GM12878 (cell line): ENCODE measurements at regions not wholly inside any gene's neighbourhood (a gene's known extent, or its start where the extent isn't known, plus 50 kb on each side); places are given as distances from the start of the nearest gene placed in this dataset.

Source experiments
- ATAC-seq: fragments of 200-7000 bp; cut with Tn5 transposase; 3 replicates; pipeline ENCODE4 v1.9.1; 2020; ENCODE audit warnings: mild to moderate bottlenecking, moderate library complexity
- BruUV-seq: library from RNA; stranded (reverse); fragments of 400-500 nt; replicated peaks from 2 replicates; lab custom pipeline; 2021; lab: Mats Ljungman, UMichigan
- CTCF ChIA-PET: fragments of 300-600 bp; sonication (Branson Sonifier 250); formaldehyde crosslinking; extraction: SDS; loops from one replicate; lab custom pipeline; 2021; ENCODE audit warnings: inconsistent platforms; lab: Yijun Ruan, JAX
- POLR2A ChIA-PET: fragments of 350-600 bp; formaldehyde crosslinking; extraction: SDS; loops from one replicate; lab custom pipeline; 2021; ENCODE audit warnings: inconsistent platforms; lab: Charles Lee
- RAD21 ChIA-PET: fragments of 300-600 bp; sonication (Branson Sonifier 250); formaldehyde crosslinking; loops from one replicate; lab custom pipeline; 2023; ENCODE audit warnings: antibody characterized with exemption; ENCODE audit not compliant: unreplicated experiment; lab: Charles Lee
- SMC1A ChIA-PET: fragments of 300-600 bp; sonication (Branson Sonifier 250); formaldehyde crosslinking; loops from one replicate; lab custom pipeline; 2023; ENCODE audit not compliant: unreplicated experiment, uncharacterized antibody; lab: Charles Lee
- DNase-seq: peaks from one replicate; pipeline ENCODE4 v3.0.0-alpha.2; 2011; ENCODE audit warnings: low read depth, low spot score
- FAIRE-seq: peaks from 3 replicates; lab custom pipeline; 2011; peaks lifted over from hg19 to GRCh38; lab: Jason Lieb, UNC
- H2AFZ ChIP-seq: 2 replicates; pipeline ENCODE4 v1.6.0; 2011; ENCODE audit warnings: low read depth, low read length, control low read depth; ENCODE audit not compliant: control insufficient read depth
- H3K27ac ChIP-seq: 2 replicates; pipeline ENCODE4 v1.5.1; 2011; ENCODE audit warnings: control low read depth; ENCODE audit not compliant: control insufficient read depth, insufficient read depth
- H3K27me3 ChIP-seq, 2 experiments: replicated peaks in 1 of 2; 2 replicates each; pipeline versions ENCODE4 v1.6.0 to v1.6.1; 2011; ENCODE audit warnings: low read length in 1 of 2; ENCODE audit not compliant: control insufficient read depth in 2 of 2, insufficient read depth in 2 of 2
- H3K36me3 ChIP-seq, 2 experiments: 2 replicates each; pipeline ENCODE4 v1.5.1; 2011; ENCODE audit warnings: low read length in 1 of 2; ENCODE audit not compliant: control insufficient read depth in 2 of 2, insufficient read depth in 2 of 2
- H3K4me1 ChIP-seq: 2 replicates; pipeline ENCODE4 v1.6.1; 2011; ENCODE audit warnings: mild to moderate bottlenecking, low read length, moderate library complexity, mixed read lengths; ENCODE audit not compliant: control insufficient read depth, insufficient read depth
- H3K4me2 ChIP-seq: 2 replicates; pipeline ENCODE4 v1.6.0; 2011; ENCODE audit warnings: control low read depth; ENCODE audit not compliant: control insufficient read depth, insufficient read depth
- H3K4me3 ChIP-seq: fragments of 200-600 bp; sonication (generic); 2 replicates; pipeline ENCODE4 v1.5.1; 2016
- H3K79me2 ChIP-seq: 2 replicates; pipeline ENCODE4 v1.6.0; 2011; ENCODE audit warnings: low read length; ENCODE audit not compliant: control insufficient read depth, insufficient read depth
- H3K9ac ChIP-seq: 2 replicates; pipeline ENCODE4 v1.8.0; 2011; ENCODE audit warnings: low read length, control low read depth, mixed read lengths; ENCODE audit not compliant: control insufficient read depth, insufficient read depth
- H3K9me3 ChIP-seq: replicated peaks from 3 replicates; pipeline ENCODE4 v1.5.1; 2011; ENCODE audit warnings: mild to moderate bottlenecking, low read length; ENCODE audit not compliant: control insufficient read depth, insufficient read depth
- H4K20me1 ChIP-seq: 2 replicates; pipeline ENCODE4 v1.6.0; 2011; ENCODE audit not compliant: control insufficient read depth, insufficient read depth
- BRCA1 ChIP-seq: IDR thresholded peaks from 2 replicates; pipeline ENCODE4 v1.6.1; 2011; ENCODE audit warnings: low read depth, low read length, improper control_type of control experiment
- MEF2A ChIP-seq: IDR thresholded peaks from 2 replicates; pipeline ENCODE4 v1.6.1; 2011; ENCODE audit warnings: low read depth, mild to moderate bottlenecking, low read length, moderate library complexity; ENCODE audit not compliant: insufficient read depth
- NBN ChIP-seq: fragments of 450-650 bp; IDR thresholded peaks from 2 replicates; pipeline ENCODE4 v1.6.1; 2016
- STAT3 ChIP-seq: IDR thresholded peaks from 2 replicates; pipeline ENCODE4 v1.6.1; 2011; ENCODE audit warnings: low read depth, low read length, improper control_type of control experiment
- TBL1XR1 ChIP-seq: IDR thresholded peaks from 2 replicates; pipeline ENCODE4 v1.6.1; 2012; ENCODE audit warnings: low read depth, low read length, improper control_type of control experiment
- YBX1 ChIP-seq: fragments of 450-650 bp; IDR thresholded peaks from 2 replicates; pipeline ENCODE4 v1.6.1; 2016; ENCODE audit warnings: antibody characterized with exemption
- ZNF274 ChIP-seq: IDR thresholded peaks from one replicate; pipeline ENCODE4 v1.8.0; 2011; ENCODE audit not compliant: insufficient read length, insufficient read depth
- WGBS: methylation state at CpG from one replicate; pipeline ENCODE4 v1.1.6; 2016; ENCODE audit warnings: low lambda C conversion rate; ENCODE audit not compliant: insufficient replicate concordance, insufficient coverage; ENCODE audit errors: missing lambda C conversion rate; 5-methylcytosine and 5-hydroxymethylcytosine counted together
- in situ Hi-C: fragments of 300-500 bp; cut with MboI; formaldehyde crosslinking; loops from 9 replicates; pipeline ENCODE4 v1.14.3; 2018; ENCODE audit warnings: mixed read lengths
- intact Hi-C: fragments of 100-400 bp; cut with micrococcal nuclease; formaldehyde crosslinking; loops from one replicate; pipeline ENCODE4 v1.14.2; 2022; ENCODE audit not compliant: unreplicated experiment
- TF ChIP-seq, protein P1 (sequence below): fragments of 450-650 bp; formaldehyde crosslinking; IDR thresholded peaks from 2 replicates; pipeline ENCODE4 v1.5.0; 2022; ENCODE audit warnings: mild to moderate bottlenecking, missing genetic modification characterization
- TF ChIP-seq, protein P2 (sequence below): fragments of 450-650 bp; IDR thresholded peaks from 2 replicates; pipeline ENCODE4 v1.6.1; 2017; ENCODE audit warnings: mild to moderate bottlenecking, moderate library complexity
- TF ChIP-seq, protein P3 (sequence below): IDR thresholded peaks from 2 replicates; pipeline ENCODE4 v1.6.1; 2012; ENCODE audit warnings: improper control_type of control experiment, low read depth, low read length; ENCODE audit not compliant: insufficient replicate concordance

DNA sequence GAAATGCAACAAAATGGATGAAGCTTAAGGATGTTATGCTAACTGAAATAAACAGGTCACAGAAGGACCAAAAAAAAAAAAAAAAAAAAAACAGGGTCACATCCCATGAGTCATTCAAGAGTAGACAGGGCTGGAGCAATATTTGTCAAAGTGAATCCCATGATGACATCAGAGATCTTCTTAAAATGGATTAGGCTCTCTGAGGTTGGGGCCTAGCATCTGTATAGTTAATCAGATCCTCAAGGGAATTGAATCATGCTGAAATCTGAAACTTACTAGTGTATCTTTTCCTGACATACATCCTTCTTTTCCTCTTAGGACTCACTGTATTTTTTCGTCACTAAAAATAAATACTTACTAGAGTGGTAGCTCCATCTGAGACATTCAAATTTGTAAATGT, 380.6 kb upstream of the NXPH2 start (continued):
- TF ChIP-seq, protein P1, sequence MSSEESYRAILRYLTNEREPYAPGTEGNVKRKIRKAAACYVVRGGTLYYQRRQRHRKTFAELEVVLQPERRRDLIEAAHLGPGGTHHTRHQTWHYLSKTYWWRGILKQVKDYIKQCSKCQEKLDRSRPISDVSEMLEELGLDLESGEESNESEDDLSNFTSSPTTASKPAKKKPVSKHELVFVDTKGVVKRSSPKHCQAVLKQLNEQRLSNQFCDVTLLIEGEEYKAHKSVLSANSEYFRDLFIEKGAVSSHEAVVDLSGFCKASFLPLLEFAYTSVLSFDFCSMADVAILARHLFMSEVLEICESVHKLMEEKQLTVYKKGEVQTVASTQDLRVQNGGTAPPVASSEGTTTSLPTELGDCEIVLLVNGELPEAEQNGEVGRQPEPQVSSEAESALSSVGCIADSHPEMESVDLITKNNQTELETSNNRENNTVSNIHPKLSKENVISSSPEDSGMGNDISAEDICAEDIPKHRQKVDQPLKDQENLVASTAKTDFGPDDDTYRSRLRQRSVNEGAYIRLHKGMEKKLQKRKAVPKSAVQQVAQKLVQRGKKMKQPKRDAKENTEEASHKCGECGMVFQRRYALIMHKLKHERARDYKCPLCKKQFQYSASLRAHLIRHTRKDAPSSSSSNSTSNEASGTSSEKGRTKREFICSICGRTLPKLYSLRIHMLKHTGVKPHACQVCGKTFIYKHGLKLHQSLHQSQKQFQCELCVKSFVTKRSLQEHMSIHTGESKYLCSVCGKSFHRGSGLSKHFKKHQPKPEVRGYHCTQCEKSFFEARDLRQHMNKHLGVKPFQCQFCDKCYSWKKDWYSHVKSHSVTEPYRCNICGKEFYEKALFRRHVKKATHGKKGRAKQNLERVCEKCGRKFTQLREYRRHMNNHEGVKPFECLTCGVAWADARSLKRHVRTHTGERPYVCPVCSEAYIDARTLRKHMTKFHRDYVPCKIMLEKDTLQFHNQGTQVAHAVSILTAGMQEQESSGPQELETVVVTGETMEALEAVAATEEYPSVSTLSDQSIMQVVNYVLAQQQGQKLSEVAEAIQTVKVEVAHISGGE (CRISPR knock-in tag): no peak
- TF ChIP-seq YBX1 (no peak), ZNF274 (no peak), STAT3 (no peak)
- TF ChIP-seq, protein P2, sequence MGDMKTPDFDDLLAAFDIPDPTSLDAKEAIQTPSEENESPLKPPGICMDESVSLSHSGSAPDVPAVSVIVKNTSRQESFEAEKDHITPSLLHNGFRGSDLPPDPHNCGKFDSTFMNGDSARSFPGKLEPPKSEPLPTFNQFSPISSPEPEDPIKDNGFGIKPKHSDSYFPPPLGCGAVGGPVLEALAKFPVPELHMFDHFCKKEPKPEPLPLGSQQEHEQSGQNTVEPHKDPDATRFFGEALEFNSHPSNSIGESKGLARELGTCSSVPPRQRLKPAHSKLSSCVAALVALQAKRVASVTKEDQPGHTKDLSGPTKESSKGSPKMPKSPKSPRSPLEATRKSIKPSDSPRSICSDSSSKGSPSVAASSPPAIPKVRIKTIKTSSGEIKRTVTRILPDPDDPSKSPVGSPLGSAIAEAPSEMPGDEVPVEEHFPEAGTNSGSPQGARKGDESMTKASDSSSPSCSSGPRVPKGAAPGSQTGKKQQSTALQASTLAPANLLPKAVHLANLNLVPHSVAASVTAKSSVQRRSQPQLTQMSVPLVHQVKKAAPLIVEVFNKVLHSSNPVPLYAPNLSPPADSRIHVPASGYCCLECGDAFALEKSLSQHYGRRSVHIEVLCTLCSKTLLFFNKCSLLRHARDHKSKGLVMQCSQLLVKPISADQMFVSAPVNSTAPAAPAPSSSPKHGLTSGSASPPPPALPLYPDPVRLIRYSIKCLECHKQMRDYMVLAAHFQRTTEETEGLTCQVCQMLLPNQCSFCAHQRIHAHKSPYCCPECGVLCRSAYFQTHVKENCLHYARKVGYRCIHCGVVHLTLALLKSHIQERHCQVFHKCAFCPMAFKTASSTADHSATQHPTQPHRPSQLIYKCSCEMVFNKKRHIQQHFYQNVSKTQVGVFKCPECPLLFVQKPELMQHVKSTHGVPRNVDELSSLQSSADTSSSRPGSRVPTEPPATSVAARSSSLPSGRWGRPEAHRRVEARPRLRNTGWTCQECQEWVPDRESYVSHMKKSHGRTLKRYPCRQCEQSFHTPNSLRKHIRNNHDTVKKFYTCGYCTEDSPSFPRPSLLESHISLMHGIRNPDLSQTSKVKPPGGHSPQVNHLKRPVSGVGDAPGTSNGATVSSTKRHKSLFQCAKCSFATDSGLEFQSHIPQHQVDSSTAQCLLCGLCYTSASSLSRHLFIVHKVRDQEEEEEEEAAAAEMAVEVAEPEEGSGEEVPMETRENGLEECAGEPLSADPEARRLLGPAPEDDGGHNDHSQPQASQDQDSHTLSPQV: no peak

GRCh38 chr2:139159177-139159576, 379.0 kb upstream of the NXPH2 start:
- H3K36me3 ChIP-seq: no peaks in the 10 kb centered on the region
- DNase-seq (no peak), FAIRE-seq (no peak), ATAC-seq (no peak)
- no TSS peak for BruUV-seq
- H2AFZ ChIP-seq: no peak overlapping the region
- no peak overlapping the region for H3K4me2 ChIP-seq
- H3K27me3 ChIP-seq: no peaks in the 10 kb centered on the region
- H3K4me3 ChIP-seq: no peak overlapping the region
- RAD21 ChIA-PET: no interaction called here
- H3K79me2 ChIP-seq: no peaks in the 10 kb centered on the region
- CTCF ChIA-PET: interaction anchor here (0.6 kb wide), 1 partner anchor 63 kb away, joined by 3 read pairs; no protein-coding TSS in a partner anchor
- in situ Hi-C loops: no loop called here
- no peaks in the 10 kb centered on the region for H3K4me1 ChIP-seq
- SMC1A ChIA-PET: interaction anchor here (0.9 to 1.2 kb wide), 2 partner anchors 10 to 16 kb away, joined by 3 read pairs; no protein-coding TSS in a partner anchor
- H3K9me3 ChIP-seq: no peaks in the 10 kb centered on the region
- H3K27ac ChIP-seq: no peak overlapping the region
- H4K20me1 ChIP-seq: no peaks in the 10 kb centered on the region
- POLR2A ChIA-PET: no interaction called here
- H3K9ac ChIP-seq: no peak overlapping the region
- intact Hi-C loops: no loop called here
- WGBS: 33% methylated on average over 3 of the region's 3 CpGs
- TF ChIP-seq NBN (no peak), MEF2A (no peak), BRCA1 (no peak), TBL1XR1 (no peak)
- TF ChIP-seq, protein P3, sequence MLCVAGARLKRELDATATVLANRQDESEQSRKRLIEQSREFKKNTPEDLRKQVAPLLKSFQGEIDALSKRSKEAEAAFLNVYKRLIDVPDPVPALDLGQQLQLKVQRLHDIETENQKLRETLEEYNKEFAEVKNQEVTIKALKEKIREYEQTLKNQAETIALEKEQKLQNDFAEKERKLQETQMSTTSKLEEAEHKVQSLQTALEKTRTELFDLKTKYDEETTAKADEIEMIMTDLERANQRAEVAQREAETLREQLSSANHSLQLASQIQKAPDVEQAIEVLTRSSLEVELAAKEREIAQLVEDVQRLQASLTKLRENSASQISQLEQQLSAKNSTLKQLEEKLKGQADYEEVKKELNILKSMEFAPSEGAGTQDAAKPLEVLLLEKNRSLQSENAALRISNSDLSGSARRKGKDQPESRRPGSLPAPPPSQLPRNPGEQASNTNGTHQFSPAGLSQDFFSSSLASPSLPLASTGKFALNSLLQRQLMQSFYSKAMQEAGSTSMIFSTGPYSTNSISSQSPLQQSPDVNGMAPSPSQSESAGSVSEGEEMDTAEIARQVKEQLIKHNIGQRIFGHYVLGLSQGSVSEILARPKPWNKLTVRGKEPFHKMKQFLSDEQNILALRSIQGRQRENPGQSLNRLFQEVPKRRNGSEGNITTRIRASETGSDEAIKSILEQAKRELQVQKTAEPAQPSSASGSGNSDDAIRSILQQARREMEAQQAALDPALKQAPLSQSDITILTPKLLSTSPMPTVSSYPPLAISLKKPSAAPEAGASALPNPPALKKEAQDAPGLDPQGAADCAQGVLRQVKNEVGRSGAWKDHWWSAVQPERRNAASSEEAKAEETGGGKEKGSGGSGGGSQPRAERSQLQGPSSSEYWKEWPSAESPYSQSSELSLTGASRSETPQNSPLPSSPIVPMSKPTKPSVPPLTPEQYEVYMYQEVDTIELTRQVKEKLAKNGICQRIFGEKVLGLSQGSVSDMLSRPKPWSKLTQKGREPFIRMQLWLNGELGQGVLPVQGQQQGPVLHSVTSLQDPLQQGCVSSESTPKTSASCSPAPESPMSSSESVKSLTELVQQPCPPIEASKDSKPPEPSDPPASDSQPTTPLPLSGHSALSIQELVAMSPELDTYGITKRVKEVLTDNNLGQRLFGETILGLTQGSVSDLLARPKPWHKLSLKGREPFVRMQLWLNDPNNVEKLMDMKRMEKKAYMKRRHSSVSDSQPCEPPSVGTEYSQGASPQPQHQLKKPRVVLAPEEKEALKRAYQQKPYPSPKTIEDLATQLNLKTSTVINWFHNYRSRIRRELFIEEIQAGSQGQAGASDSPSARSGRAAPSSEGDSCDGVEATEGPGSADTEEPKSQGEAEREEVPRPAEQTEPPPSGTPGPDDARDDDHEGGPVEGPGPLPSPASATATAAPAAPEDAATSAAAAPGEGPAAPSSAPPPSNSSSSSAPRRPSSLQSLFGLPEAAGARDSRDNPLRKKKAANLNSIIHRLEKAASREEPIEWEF: no peak
